Upper lobe of right lung (tissue), 1 donor: ENCODE measurements at regions not wholly inside any gene's neighbourhood (a gene's known extent, or its start where the extent isn't known, plus 50 kb on each side); places are given as distances from the start of the nearest gene placed in this dataset.

ENCODE experiments used
- ATAC-seq: fragments of 200-7000 bp; cut with Tn5 transposase; one replicate; pipeline ENCODE4 v1.9.1; 2020; ENCODE audit warnings: mild to moderate bottlenecking, moderate library complexity
- DNase-seq: peaks from one replicate; pipeline ENCODE4 v3.0.0-alpha.2; 2020
- H3K27ac ChIP-seq: fragments of 200-600 bp; one replicate; pipeline ENCODE4 v1.8.0; 2022
- H3K27me3 ChIP-seq: fragments of 200-600 bp; one replicate; pipeline ENCODE4 v1.8.0; 2022; ENCODE audit warnings: mild to moderate bottlenecking
- H3K36me3 ChIP-seq: fragments of 200-600 bp; one replicate; pipeline ENCODE4 v1.8.0; 2022
- H3K4me1 ChIP-seq: fragments of 200-600 bp; one replicate; pipeline ENCODE4 v1.8.0; 2022
- H3K4me3 ChIP-seq: fragments of 200-600 bp; one replicate; pipeline ENCODE4 v1.8.0; 2022; ENCODE audit warnings: mild to moderate bottlenecking
- H3K9me3 ChIP-seq: fragments of 200-600 bp; one replicate; pipeline ENCODE4 v1.8.0; 2022
- CTCF ChIP-seq: fragments of 200-600 bp; IDR thresholded peaks from one replicate; pipeline ENCODE4 v1.8.0; 2022; ENCODE audit warnings: antibody characterized with exemption
- intact Hi-C: fragments of 100-400 bp; cut with DNase I; formaldehyde crosslinking; loops from one replicate; pipeline ENCODE4 v1.11.0; 2022
- donor health status: DM: no; HTN: yes; CAD: no; lungs with severe emphysema.

GRCh38 chr4:187294861-187295260 is 571.2 kb upstream of the FAT1 start:
- no peaks in the 10 kb centered on the region for H3K36me3 ChIP-seq
- DNase-seq (no peak), ATAC-seq (no peak)
- H3K4me1 ChIP-seq = no peaks in the 10 kb centered on the region
- H3K4me3 ChIP-seq = no peak overlapping the region
- intact Hi-C loops = no loop called here
- TF ChIP-seq CTCF = no peak
- H3K9me3 ChIP-seq = no peaks in the 10 kb centered on the region
- no peaks in the 10 kb centered on the region for H3K27me3 ChIP-seq
- no peak overlapping the region for H3K27ac ChIP-seq

GRCh38 chr4:187301923-187302322 is 578.3 kb upstream of the FAT1 start:
- no peak for DNase-seq

GRCh38 chr4:187302457-187303150 is 578.9 kb upstream of the FAT1 start:
- no peak for TF ChIP-seq CTCF
- H3K36me3 ChIP-seq = no peaks in the 10 kb centered on the region
- no peaks in the 10 kb centered on the region for H3K9me3 ChIP-seq
- H3K27ac ChIP-seq = peak overlapping the region; percentile 20
- no peak for DNase-seq
- H3K4me1 ChIP-seq = no peaks in the 10 kb centered on the region
- H3K4me3 ChIP-seq = no peak overlapping the region
- intact Hi-C loops = no loop called here
- ATAC-seq = no peak
- H3K27me3 ChIP-seq = no peaks in the 10 kb centered on the region

More at GRCh38 chr4:187301923-187302322, 578.3 kb upstream of the FAT1 start:
- Histone ChIP-seq H3K27me3 (no peaks in the 10 kb centered on the region), H3K9me3 (no peaks in the 10 kb centered on the region), H3K27ac (peak overlapping the region; percentile 20), H3K4me3 (no peak overlapping the region), H3K36me3 (no peaks in the 10 kb centered on the region), H3K4me1 (no peaks in the 10 kb centered on the region)
- intact Hi-C loops = no loop called here
- no peak for ATAC-seq
- TF ChIP-seq CTCF = no peak

- Histone ChIP-seq H3K27ac (no peak overlapping the region), H3K9me3 (no peaks in the 10 kb centered on the region), H3K4me1 (no peaks in the 10 kb centered on the region), H3K4me3 (no peak overlapping the region), H3K27me3 (no peaks in the 10 kb centered on the region), H3K36me3 (no peaks in the 10 kb centered on the region)
- DNase-seq (no peak), ATAC-seq (no peak)
- TF ChIP-seq CTCF = no peak
- intact Hi-C loops = no loop called here
Observed at GRCh38 chr4:187304133-187304532, 580.5 kb upstream of the FAT1 start.

GRCh38 chr4:187307131-187307530 is 583.5 kb upstream of the FAT1 start:
- Histone ChIP-seq H3K9me3 (no peaks in the 10 kb centered on the region), H3K27me3 (no peaks in the 10 kb centered on the region), H3K4me1 (no peaks in the 10 kb centered on the region), H3K36me3 (no peaks in the 10 kb centered on the region), H3K27ac (no peak overlapping the region), H3K4me3 (no peak overlapping the region)
- no peak for TF ChIP-seq CTCF
- intact Hi-C loops = no loop called here
- ATAC-seq (no peak), DNase-seq (no peak)

GRCh38 chr4:187309456-187309855 is 585.8 kb upstream of the FAT1 start:
- intact Hi-C loops = no loop called here
- no peak for DNase-seq
- ATAC-seq = no peak

More at GRCh38 chr4:187309456-187309855, 585.8 kb upstream of the FAT1 start:
- Histone ChIP-seq H3K27ac (no peak overlapping the region), H3K36me3 (no peaks in the 10 kb centered on the region), H3K9me3 (no peaks in the 10 kb centered on the region), H3K27me3 (no peaks in the 10 kb centered on the region), H3K4me1 (no peaks in the 10 kb centered on the region), H3K4me3 (no peak overlapping the region)
- no peak for TF ChIP-seq CTCF
